A172 (cell line): ENCODE measurements at regions not wholly inside any gene's neighbourhood (a gene's known extent, or its start where the extent isn't known, plus 50 kb on each side); places are given as distances from the start of the nearest gene placed in this dataset.
A peak's percentile ranks its signal among the peaks of the same experiment; 100 is the strongest.

ENCODE experiments used
- DNase-seq: peaks from one replicate; pipeline ENCODE4 v3.0.0-alpha.2; 2015; ENCODE audit warnings: low spot score

GRCh38 chr2:118190474-118190873 is 102.2 kb downstream of the INSIG2 start:
- no peak for DNase-seq

GRCh38 chr2:118186858-118187254 is 98.6 kb downstream of the INSIG2 start:
- DNase-seq = no peak

DNA sequence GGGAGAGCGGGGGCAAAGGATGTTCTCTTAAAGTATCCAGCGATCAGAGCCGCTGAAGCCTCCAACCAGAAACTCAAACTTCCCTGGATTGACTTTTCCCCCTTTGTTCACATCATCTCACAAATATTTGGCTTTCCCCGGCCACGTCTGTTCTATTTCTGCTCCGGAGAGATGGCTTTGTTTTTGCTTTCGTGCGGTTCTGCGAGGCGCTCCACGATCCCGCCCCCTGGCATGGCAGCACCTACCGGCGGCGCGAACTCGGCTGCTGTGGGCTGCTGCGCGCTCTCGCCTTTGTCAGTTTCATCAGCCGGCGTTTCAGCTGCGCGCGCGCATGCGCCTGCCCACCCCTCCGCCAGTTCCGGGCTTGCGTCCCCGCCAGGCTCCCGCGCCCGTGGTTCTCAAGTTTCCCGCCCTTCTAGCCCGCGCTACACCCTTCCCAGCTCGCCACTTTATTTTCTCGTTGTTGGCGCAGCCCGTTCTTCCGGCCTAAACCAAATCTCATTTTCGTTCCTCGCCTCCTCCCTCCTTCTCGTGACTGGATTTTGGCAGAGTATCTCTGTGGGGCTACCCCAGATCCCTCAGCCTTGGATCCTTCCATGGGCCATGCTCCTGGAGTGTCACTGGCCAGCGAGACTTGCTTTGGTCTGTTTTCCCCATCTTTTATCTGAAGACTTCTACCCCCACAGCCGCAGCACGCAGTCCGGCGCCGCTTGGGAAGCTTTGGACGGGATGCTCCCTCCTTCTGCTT is 98.0 kb downstream of the INSIG2 start:
- peak; percentile 63 for DNase-seq

- peak; percentile 46 for DNase-seq
Observed at GRCh38 chr2:118185210-118186109, 97.2 kb downstream of the INSIG2 start.

DNA sequence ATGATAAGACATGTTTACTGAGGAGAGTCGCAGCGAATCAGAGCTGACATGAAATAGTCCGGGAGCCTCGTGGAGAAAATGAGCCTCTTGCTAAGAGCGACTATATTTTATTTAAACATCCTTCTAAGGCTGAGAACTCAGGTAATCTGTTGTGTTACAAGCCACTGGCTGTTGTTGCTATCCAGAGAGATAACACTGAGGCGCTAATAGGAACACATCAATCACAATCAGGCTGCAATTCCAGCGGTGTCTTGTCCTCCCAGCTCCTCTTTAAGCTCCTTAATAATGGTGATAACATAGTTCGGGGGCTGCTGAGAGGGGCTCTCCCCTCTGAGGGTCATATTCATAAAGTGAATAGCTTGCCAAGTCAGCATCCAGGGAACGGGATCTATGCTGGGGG is 95.1 kb downstream of the INSIG2 start:
- no peak for DNase-seq

DNA sequence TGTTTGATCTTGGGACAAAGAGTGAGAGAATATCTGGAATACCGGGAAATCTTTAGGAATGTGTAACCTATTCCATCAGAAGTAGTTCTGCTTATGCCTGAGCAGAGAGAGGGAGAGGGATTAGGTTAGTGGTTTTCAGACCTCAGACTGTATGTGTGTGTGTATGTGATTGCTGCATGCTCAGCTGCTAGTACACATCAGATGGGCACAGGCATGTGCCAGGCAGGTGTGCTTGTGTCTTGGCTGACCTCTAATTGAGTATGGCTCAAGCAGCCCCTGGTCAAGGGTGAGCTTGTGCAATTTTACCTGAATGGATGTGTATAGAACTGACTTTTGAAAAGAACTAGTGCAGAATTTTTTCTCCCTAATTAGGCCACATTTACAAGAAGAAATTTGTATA is 91.2 kb downstream of the INSIG2 start:
- no peak for DNase-seq

- DNase-seq = peak; percentile 99
Observed at GRCh38 chr2:118177884-118178283, 89.6 kb downstream of the INSIG2 start.

DNA sequence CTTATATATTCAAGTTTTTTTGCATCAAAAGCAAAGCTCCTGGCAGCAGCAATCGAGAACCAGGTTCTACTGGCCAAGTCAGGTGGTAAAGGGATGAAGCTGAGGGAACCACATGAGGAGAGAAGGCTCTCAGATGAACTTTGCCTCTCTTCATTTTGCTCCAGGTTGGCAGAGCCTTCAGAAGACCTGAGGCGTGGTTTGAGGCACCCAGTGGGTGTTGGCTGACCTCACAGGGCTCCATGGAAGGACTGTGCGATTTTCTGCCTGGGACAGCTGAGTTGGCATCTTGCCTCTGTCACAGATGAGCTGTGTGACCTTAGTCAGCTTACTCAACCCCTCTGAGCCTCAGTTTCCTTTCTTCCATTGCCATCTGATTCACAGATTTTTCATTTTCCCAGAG is 89.0 kb downstream of the INSIG2 start:
- DNase-seq = peak; percentile 37

GRCh38 chr2:118176601-118177000 is 88.3 kb downstream of the INSIG2 start:
- DNase-seq = no peak

- DNase-seq = no peak
Observed at GRCh38 chr2:118171546-118171945, 83.3 kb downstream of the INSIG2 start.

GRCh38 chr2:118169359-118170005 is 81.2 kb downstream of the INSIG2 start:
- DNase-seq = no peak

GRCh38 chr2:118168615-118169014 is 80.3 kb downstream of the INSIG2 start:
- peak; percentile 10 for DNase-seq

DNA sequence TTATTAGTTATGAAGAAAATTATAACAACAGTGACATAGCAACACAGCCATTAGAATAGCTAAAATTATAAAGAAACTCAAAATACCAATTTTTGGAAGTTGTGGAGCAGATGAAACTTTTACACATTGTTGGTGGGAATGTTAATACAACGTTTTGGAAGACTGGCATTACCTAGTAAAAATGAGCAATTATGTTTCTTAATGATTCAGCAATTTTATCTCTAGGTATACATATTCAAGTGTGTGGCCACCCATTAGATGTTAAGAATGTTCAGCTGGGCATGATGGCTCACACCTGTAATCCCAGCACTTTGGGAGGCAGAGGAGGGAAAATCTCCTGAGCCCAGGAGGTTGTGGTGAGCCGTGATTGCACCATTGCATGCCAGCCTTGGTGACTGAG is 78.8 kb downstream of the INSIG2 start:
- DNase-seq = no peak

DNA sequence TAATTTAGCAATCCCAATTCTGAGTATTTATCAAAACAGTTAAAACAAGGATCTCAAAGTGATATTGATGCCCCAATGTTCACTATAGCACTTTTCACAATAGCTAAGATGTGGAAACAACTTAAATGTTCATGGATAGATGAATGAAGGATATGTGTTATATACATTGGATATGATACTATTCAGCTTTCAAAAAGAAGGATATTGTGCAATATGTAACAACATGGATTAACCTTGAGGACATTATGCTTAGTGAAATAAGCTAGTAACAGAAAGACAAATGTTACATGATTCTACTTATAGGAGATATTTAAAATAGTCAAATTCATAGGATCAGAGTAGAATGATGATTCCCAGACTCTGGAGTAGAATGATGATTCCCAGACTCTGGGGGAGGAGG is 78.0 kb downstream of the INSIG2 start:
- DNase-seq = no peak

DNA sequence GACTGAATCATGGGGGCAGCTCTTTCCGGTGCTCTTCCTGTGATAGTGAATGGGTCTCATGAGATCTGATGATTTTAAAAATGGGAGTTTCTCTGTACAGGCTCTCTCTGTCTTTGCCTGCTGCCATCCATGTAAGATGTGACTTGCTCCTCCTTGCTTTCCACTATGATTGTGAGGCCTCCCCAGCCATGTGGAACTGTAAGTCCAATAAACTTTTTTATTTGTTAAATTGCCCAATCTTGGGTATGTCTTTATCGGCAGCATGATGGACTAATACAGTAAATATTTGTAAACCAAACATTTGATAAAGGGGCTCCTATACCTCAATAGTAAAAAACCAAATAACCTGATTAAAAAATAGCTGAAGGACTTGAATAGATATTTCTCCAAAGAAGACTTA is 77.3 kb downstream of the INSIG2 start:
- DNase-seq = no peak
